Keratinocyte (primary cell): ENCODE measurements at regions not wholly inside any gene's neighbourhood (a gene's known extent, or its start where the extent isn't known, plus 50 kb on each side); places are given as distances from the start of the nearest gene placed in this dataset.

Experiments used
- CTCF ChIP-seq, 3 experiments: IDR thresholded peaks in 1 of 3; conservative IDR thresholded peaks in 1 of 3; optimal IDR thresholded peaks in 1 of 3; 2 replicates in 2 of 3; 3 replicates in 1 of 3; pipeline versions ENCODE3 to v1.5.1; 2011; ENCODE audit warnings: low read length in 3 of 3, mild to moderate bottlenecking in 3 of 3, moderate library complexity in 2 of 3, control low read depth in 1 of 3, inconsistent platforms in 1 of 3; ENCODE audit not compliant: insufficient read depth in 2 of 3; ENCODE audit errors: extremely low read depth in 1 of 3
- EZH2 ChIP-seq: IDR thresholded peaks from one replicate; pipeline ENCODE4 v1.6.1; 2012; ENCODE audit warnings: inconsistent platforms, mild to moderate bottlenecking, low read length, moderate library complexity

- TF ChIP-seq CTCF (optimal IDR thresholded peaks at IDR 0.05 in 1 of 3, IDR thresholded peaks at IDR 0.05 in 1 of 3, conservative IDR thresholded peaks at IDR 0.05 in 1 of 3; ENCODE audit: extremely low read depth in 1 of 3, insufficient read depth in 2 of 3, low read length in 3 of 3) (no peak), EZH2 (no peak)
Measured at GRCh38 chr11:19649751-19650150, 62.9 kb upstream of the NAV2 start.
